Caco-2 (cell line): ENCODE measurements at regions not wholly inside any gene's neighbourhood (a gene's known extent, or its start where the extent isn't known, plus 50 kb on each side); places are given as distances from the start of the nearest gene placed in this dataset.

Experiments used
- BruUV-seq: library from RNA; stranded (reverse); fragments of 400-500 nt; replicated peaks from 2 replicates; lab custom pipeline; 2021; lab: Mats Ljungman, UMichigan
- CTCF ChIA-PET: fragments of 300-600 bp; sonication (Branson Sonifier 250); formaldehyde crosslinking; loops from one replicate; lab custom pipeline; 2022; ENCODE audit warnings: antibody characterized with exemption; lab: Charles Lee
- POLR2A ChIA-PET: fragments of 300-600 bp; sonication (Branson Sonifier 250); formaldehyde crosslinking; loops from one replicate; lab custom pipeline; 2022; ENCODE audit warnings: antibody characterized with exemption; lab: Charles Lee
- DNase-seq, 2 experiments: peaks; one replicate each; pipeline versions ENCODE4 v3.0.0 to v3.0.0-alpha.2; 2020 to 2022
- H3K27me3 ChIP-seq: replicated peaks from 2 replicates; pipeline ENCODE4 v1.6.0; 2011; ENCODE audit warnings: low read length; ENCODE audit not compliant: control insufficient read depth, insufficient read depth
- H3K36me3 ChIP-seq: 2 replicates; pipeline ENCODE4 v1.5.1; 2011; ENCODE audit warnings: low read length; ENCODE audit not compliant: control insufficient read depth, insufficient read depth
- H3K4me1 ChIP-seq: fragments of 250-450 bp; sonication (Bioruptor Pico); 2 replicates; pipeline ENCODE4 v1.5.1; 2020; ENCODE audit warnings: mild to moderate bottlenecking
- H3K4me3 ChIP-seq: 2 replicates; pipeline ENCODE4 v1.5.1; 2011; ENCODE audit warnings: low read depth, mild to moderate bottlenecking, control low read depth, low read length
- H3K9me3 ChIP-seq: fragments of 250-450 bp; sonication (Bioruptor Pico); 2 replicates; pipeline ENCODE4 v1.5.1; 2020; ENCODE audit warnings: mild to moderate bottlenecking, moderate library complexity
- H3K27ac Mint-ChIP-seq: one replicate; pipeline ENCODE4 v1.8.0; 2022; ENCODE audit warnings: mixed read lengths; ENCODE audit not compliant: unreplicated experiment
- H3K27me3 Mint-ChIP-seq: one replicate; pipeline ENCODE4 v1.8.0; 2022; ENCODE audit warnings: mixed read lengths; ENCODE audit not compliant: insufficient read depth, unreplicated experiment
- H3K36me3 Mint-ChIP-seq: one replicate; pipeline ENCODE4 v1.8.0; 2022; ENCODE audit warnings: mild to moderate bottlenecking, mixed read lengths; ENCODE audit not compliant: insufficient read depth, unreplicated experiment
- H3K4me1 Mint-ChIP-seq: one replicate; pipeline ENCODE4 v1.8.0; 2022; ENCODE audit warnings: low read depth, mixed read lengths; ENCODE audit not compliant: unreplicated experiment
- H3K4me3 Mint-ChIP-seq: one replicate; pipeline ENCODE4 v1.8.0; 2022; ENCODE audit warnings: mild to moderate bottlenecking, moderate library complexity, mixed read lengths; ENCODE audit not compliant: unreplicated experiment
- H3K9me3 Mint-ChIP-seq: one replicate; pipeline ENCODE4 v1.8.0; 2022; ENCODE audit warnings: mixed read lengths; ENCODE audit not compliant: unreplicated experiment
- intact Hi-C: fragments of 100-400 bp; cut with micrococcal nuclease; formaldehyde crosslinking; loops from one replicate; pipeline ENCODE4 v1.10.0; 2022; ENCODE audit not compliant: unreplicated experiment
- TF ChIP-seq, protein P1 (sequence below), 2 experiments: fragments of 200-600 bp in 1 of 2; IDR thresholded peaks; 1 replicate in 1 of 2; 2 replicates in 1 of 2; pipeline versions ENCODE4 v1.5.1 to v1.8.0; 2011 to 2022; ENCODE audit warnings: antibody characterized with exemption in 1 of 2, control low read depth in 1 of 2, inconsistent platforms in 1 of 2, low read depth in 1 of 2, low read length in 1 of 2, mild to moderate bottlenecking in 1 of 2, moderate library complexity in 1 of 2; ENCODE audit not compliant: insufficient read depth in 1 of 2, severe bottlenecking in 1 of 2, unreplicated experiment in 1 of 2

DNA sequence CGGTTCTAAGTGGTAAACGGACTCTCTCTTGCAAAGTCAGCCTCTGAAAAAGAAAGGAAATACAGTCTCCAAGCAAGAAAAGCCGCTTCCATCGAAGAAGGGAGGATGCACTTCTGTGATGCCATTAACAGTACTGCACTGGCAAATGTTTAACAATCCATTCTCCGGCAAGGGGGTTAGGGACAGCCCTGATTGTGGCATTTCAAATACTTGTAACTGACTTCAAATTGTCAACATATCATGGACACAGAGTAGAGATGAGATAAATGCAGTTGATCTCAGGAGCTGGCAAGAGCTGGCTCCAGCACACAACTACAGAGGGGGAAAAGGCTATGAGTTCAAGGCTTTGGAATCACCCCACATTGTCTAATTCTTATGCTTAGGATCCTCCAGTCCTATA lies 146.8 kb downstream of the SLC7A11 start:
- Mint-ChIP-seq H3K27me3 (no peaks in the 10 kb centered on the region), H3K36me3 (no peaks in the 10 kb centered on the region), H3K9me3 (no peaks in the 10 kb centered on the region), H3K4me3 (no peak overlapping the region), H3K4me1 (peaks cover 21% of the 10 kb centered on the region), H3K27ac (no peak overlapping the region)
- CTCF ChIA-PET = no interaction called here
- no peaks in the 10 kb centered on the region for H3K9me3 ChIP-seq
- POLR2A ChIA-PET = no interaction called here
- TF ChIP-seq, protein P1, sequence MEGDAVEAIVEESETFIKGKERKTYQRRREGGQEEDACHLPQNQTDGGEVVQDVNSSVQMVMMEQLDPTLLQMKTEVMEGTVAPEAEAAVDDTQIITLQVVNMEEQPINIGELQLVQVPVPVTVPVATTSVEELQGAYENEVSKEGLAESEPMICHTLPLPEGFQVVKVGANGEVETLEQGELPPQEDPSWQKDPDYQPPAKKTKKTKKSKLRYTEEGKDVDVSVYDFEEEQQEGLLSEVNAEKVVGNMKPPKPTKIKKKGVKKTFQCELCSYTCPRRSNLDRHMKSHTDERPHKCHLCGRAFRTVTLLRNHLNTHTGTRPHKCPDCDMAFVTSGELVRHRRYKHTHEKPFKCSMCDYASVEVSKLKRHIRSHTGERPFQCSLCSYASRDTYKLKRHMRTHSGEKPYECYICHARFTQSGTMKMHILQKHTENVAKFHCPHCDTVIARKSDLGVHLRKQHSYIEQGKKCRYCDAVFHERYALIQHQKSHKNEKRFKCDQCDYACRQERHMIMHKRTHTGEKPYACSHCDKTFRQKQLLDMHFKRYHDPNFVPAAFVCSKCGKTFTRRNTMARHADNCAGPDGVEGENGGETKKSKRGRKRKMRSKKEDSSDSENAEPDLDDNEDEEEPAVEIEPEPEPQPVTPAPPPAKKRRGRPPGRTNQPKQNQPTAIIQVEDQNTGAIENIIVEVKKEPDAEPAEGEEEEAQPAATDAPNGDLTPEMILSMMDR (IDR thresholded peaks at IDR 0.05; ENCODE audit: insufficient read depth in 1 of 2, low read depth in 1 of 2, low read length in 1 of 2, severe bottlenecking in 1 of 2, unreplicated experiment in 1 of 2) = no peak
- BruUV-seq = no TSS peak
- no peaks in the 10 kb centered on the region for H3K27me3 ChIP-seq
- no peaks in the 10 kb centered on the region for H3K36me3 ChIP-seq
- peaks cover 20% of the 10 kb centered on the region; the same call in 1 of the 2 replicates for H3K4me1 ChIP-seq
- intact Hi-C loops = loop anchor here (10.0 kb wide), 2 partner anchors 779 to 819 kb away; no protein-coding TSS in a partner anchor
- DNase-seq = no peak
- no peak overlapping the region for H3K4me3 ChIP-seq

DNA sequence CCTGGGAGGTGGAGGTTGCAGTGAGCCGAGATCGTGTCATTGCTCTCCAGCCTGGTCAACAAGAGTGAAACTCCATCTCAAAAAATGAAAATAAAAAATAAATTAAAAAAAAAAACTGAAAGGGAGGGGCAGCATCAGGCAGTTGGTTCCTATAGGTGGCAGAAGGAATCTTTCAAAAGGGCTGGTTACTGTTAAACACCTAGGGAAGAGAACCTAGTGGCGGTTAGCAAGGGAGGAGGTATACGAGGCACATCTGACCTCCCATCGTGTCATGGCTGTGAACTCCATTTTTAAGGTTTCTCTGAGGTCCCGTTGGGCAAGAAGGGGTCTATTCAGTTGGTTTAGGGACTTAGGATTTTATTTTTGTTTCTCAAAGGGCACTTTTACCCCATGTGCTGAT lies 150.1 kb downstream of the SLC7A11 start:
- intact Hi-C loops = loop anchor here (5.0 to 10.0 kb wide), 4 partner anchors 360 to 823 kb away; no protein-coding TSS in a partner anchor
- Mint-ChIP-seq H3K27ac (peak overlapping the region; percentile 2), H3K36me3 (no peaks in the 10 kb centered on the region), H3K27me3 (no peaks in the 10 kb centered on the region), H3K4me3 (no peak overlapping the region), H3K4me1 (peaks cover 21% of the 10 kb centered on the region), H3K9me3 (no peaks in the 10 kb centered on the region)
- peaks cover 10% of the 10 kb centered on the region; the same call in 1 of the 2 replicates for H3K4me1 ChIP-seq
- ChIA-PET CTCF (no interaction called here), POLR2A (no interaction called here)
- H3K27me3 ChIP-seq = no peaks in the 10 kb centered on the region
- no peaks in the 10 kb centered on the region for H3K9me3 ChIP-seq
- H3K36me3 ChIP-seq = no peaks in the 10 kb centered on the region
- TF ChIP-seq, protein P1 (IDR thresholded peaks at IDR 0.05; ENCODE audit: insufficient read depth in 1 of 2, low read depth in 1 of 2, low read length in 1 of 2, severe bottlenecking in 1 of 2, unreplicated experiment in 1 of 2) = no peak
- no peak overlapping the region for H3K4me3 ChIP-seq
- no peak for DNase-seq
- no TSS peak for BruUV-seq

DNA sequence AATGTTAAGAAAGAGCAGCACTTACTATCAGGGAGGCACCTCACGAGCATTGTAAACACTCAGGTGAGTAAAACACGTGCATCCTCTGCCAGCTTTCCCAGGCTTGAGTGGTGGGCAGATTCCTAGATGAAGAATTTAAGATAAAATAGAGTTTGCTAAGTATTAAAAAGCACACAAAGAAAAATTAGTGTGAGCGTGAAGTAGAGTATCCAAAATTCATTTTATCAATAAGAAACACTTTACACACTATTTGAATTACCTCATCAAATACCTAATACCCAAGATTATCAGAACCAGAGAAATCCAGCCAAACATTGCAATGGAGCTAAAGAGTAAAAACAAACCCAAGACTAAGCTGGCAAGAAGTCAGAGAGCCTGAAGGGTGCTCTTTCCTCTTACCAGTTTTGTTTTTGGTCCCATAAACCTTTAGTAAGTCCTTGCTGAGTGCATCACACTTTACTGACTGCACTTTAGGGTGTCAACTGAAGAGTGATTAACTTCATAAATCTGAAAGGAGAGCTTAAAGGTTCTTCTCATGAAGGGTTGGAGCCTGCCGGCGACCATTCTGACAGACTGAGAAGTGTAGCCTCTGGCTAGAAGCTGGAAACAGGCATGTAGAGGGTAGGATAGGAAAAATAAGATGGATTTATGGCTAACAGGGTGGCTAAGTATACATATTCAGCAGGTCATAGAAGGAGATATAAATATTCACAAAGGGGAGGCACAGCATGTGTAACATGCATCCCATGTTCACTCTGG lies 151.1 kb downstream of the SLC7A11 start:
- TF ChIP-seq, protein P1 (IDR thresholded peaks at IDR 0.05; ENCODE audit: insufficient read depth in 1 of 2, low read depth in 1 of 2, low read length in 1 of 2, severe bottlenecking in 1 of 2, unreplicated experiment in 1 of 2) = no peak
- no peak overlapping the region for H3K27ac Mint-ChIP-seq
- no peaks in the 10 kb centered on the region for H3K27me3 ChIP-seq
- ChIA-PET POLR2A (no interaction called here), CTCF (interaction anchor here (0.5 to 2.6 kb wide), 8 partner anchors 8 to 847 kb away, joined by 3 to 15 read pairs (median 6); no protein-coding TSS in a partner anchor)
- H3K4me3 Mint-ChIP-seq = peak overlapping the region; percentile 69
- no TSS peak for BruUV-seq
- intact Hi-C loops = loop anchor here (1.0 to 10.0 kb wide), 10 partner anchors 38 to 824 kb away; no protein-coding TSS in a partner anchor
- no peak for DNase-seq
- H3K36me3 ChIP-seq = no peaks in the 10 kb centered on the region
- H3K9me3 ChIP-seq = no peaks in the 10 kb centered on the region
- H3K4me1 ChIP-seq = peaks cover 10% of the 10 kb centered on the region; the same call in 1 of the 2 replicates
- no peaks in the 10 kb centered on the region for H3K9me3 Mint-ChIP-seq
- H3K36me3 Mint-ChIP-seq = no peaks in the 10 kb centered on the region
- no peaks in the 10 kb centered on the region for H3K27me3 Mint-ChIP-seq
- peaks cover 21% of the 10 kb centered on the region for H3K4me1 Mint-ChIP-seq
- no peak overlapping the region for H3K4me3 ChIP-seq
